Fibroblast of skin of back (primary cell): ENCODE measurements at regions not wholly inside any gene's neighbourhood (a gene's known extent, or its start where the extent isn't known, plus 50 kb on each side); places are given as distances from the start of the nearest gene placed in this dataset.

ENCODE experiments used
- DNase-seq: peaks from one replicate; pipeline ENCODE4 v3.0.0-alpha.2; 2013

DNA sequence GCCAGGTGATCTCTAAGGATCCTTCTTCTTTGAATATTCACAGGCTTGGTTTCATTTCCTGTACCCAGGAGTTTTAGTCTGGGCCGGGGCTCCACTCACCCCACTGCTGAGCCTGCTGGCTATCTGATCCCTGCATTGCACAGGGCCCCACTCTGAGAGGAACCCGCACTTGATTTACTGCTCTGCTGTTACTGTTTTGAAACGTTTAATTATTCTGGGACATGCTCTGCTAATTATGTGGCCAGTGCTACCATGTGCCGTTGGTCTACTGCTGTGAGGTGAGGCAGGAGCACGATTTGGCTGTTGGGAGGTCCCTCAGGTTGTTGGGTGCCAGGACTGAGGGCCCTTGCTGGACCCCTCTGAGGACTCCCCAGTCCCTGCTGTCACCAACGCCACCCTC, 108.7 kb upstream of the SIRPA start:
- no peak for DNase-seq

DNA sequence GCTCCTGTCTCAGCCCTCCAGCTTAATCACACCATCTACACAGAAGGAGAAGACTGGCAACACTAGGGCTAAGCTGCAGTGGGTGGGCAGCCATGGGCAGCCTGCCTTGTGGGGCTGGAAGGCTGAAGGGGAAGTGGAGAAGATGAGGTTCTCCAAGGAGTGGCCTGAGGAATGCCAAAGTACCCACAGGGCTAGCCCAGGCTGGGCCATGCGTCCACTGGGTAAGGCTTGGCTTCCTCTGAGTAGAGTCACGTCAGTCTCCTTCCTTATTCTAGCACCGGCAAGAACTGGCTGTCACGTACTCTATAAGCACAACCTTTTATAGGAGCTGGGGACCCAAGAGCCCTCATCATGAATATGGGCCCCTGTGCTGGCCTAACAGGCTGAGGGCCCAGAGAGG, 110.6 kb upstream of the SIRPA start:
- no peak for DNase-seq

DNA sequence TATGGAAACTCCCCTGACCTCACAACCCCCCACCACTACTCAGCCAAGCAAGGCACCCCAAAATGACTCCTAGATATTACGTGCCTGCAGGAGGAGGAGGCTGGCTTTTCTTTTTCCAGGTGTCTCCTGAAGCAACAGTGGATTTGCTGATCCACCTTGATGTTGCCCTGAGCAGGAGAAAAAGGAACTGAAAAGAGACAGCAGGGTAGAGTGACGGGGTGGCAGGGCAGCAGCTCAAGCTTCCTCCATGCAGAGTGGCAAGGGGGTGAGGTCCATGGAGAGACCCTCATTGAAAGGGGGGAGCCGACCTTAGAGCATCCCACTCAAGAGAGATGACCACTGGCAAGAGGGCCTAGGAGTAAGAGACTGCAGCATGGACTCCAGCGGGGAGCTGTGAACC, 112.0 kb upstream of the SIRPA start:
- DNase-seq, result no peak

DNA sequence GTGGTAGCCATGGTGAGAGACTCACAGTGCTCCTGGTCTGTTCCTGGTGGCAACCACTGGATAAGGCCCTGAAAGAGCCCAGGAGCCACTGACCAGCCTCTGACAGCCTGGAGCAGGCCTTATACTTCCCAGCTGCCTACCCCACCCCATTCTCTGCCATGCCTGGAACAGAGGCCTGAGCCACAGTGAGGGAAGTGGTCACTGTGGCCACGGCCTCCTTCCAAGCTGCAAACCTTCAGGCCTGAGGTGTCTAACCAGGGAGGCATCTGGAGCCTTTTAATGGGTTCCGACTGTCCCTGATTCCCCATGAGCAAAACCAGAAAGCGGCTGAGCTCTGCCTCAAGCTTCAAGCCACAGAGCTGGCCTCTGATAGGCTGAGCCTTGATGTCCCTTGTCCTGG, 113.0 kb upstream of the SIRPA start:
- no peak for DNase-seq

DNA sequence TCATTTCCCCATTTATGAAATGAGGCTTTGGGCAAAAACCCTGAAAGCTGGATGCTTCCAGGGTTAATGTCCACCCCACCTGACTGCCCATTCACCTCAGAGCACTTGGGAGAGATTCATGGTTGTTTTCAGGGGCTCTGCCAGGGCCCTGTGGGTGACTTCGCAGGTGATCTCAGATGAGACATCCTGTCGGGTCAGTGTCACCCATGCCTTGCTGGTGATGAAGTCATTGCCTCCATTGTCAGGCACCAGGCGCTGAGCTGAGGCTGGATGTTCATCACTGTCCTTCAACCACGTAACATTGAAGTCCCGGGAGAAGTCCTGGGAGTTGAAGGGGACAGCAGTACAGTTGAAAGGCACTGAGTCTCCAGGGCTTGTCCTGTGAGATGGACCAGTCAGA, 115.6 kb upstream of the SIRPA start:
- DNase-seq, result no peak

DNA sequence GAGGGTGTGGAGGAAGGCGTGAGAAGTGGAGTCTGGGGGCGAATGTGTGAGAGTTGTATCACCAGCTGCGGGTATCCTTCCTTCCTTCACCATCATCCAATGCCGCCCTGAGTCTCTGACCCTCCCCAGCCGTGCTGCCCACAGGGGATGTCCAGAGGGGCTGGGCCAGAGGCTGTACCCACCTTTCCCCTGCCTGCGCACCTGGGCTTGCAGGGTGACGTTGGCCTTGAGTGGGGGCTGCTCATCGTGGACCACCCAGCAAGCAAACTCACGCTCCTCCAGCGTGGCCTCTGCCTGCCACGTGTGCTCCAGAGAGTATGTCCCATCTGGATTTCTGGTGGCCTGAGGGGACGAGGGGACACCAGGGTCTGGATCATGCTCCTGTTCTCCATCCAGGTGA, 116.9 kb upstream of the SIRPA start:
- no peak for DNase-seq

DNA sequence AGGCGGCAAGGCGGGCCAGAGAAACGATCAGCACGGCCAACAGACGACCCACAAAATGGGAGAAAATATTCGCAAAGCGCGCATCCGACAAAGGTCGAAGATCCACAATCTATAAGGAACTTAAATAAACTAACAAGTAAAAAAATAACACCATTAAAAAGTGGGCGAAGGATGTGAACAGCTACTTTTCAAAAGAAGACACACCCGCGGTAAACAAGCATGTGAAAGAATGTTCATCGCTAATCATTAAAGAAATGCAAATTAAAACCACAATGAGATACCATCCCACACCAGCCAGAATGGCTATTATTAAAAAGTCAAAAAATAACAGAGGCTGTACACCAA, 117.8 kb upstream of the SIRPA start:
- no peak for DNase-seq

DNA sequence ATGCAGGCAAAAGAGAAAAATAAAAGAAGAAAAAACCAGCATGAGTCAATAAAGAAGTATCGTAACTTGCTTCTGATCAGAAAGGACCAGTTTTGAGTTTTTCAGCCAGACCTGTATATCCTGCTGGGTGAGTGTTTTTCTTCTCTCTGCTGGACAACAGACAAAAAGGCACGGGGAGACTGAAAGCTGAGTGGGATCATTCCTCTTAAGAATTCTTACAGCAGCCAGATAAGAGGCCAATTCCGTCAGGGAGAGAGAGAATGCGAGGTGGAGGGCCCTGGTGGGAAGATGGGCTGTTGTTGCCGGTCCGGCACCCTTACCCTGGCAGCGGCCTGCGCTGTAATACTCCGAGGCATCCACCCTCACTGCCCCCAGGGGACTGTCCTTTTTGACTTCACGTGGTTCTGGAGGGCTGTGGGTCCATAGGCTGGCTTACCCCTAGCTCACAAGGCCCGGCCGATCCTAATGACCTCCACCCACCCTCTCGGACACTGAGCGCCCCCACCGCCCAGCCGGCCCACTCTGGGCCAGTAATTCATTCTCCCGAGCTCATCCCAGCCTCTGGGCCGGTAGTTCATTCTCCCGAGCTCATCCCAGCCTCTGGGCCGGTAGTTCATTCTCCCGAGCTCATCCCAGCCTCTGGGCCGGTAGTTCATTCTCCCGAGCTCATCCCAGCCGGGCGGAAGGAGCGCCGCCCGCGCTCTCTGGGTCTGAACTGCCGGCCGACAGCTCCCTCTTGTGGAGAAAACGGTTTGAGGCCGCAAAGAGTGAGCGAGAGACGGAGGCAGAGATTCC, 118.3 kb upstream of the SIRPA start:
- peak; percentile 90 for DNase-seq

DNA sequence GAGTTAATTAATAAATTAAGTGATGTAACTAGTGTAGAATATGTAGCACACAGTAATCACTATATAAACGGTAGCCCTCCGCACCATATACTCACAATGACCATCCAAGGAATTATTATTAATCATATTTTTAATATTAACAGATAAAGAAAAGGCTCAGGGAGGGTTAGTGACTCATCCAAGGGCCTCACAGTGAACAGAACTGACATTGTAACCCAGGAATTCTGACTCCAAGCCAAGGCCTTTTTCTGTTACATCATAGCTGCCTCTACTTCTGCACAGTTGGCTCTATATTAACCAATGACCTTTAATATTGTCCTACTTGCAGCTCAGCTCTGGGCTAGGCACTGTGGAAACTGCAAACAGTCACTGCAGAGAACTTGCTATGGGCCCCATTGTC, 117.5 kb upstream of the SIRPG start:
- peak; percentile 45 for DNase-seq

DNA sequence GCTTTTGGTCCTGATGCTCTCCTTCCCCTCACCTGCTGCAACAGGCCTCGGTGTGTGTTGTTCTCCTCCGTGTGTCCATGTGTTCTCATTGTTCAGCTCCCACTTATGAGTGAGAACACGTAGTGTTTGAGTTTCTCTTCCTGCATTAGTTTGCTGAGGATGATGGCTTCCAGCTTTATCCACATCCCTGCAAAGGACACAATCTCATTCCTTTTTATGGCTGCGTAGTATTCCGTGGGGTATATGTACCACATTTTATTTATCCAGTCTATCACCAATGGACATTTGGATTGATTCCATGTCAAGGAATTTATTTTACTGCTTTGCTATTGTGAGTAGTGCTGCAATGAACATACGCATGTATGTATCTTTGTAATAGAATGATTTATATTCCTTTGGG, 116.9 kb upstream of the SIRPG start:
- no peak for DNase-seq

DNA sequence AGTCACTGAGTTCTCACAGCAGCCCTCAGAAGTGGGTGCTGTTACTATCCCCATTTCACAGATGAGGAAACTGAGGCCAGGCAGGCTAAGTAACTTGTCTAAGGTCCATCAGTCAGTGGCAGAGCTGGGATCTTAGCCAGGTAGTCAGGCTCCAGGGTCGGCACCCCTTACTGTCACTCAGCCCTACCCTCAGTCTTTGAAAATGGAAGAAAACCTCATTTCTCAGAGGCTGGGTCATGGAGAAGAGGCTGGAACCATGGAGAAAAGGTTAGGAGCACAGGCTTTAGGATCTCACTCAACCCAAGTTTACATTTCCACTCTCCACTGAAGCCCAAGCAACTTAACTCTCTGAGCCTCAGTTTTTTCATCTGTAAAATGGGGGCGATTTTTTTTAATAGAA, 116.2 kb upstream of the SIRPG start:
- no peak for DNase-seq

DNA sequence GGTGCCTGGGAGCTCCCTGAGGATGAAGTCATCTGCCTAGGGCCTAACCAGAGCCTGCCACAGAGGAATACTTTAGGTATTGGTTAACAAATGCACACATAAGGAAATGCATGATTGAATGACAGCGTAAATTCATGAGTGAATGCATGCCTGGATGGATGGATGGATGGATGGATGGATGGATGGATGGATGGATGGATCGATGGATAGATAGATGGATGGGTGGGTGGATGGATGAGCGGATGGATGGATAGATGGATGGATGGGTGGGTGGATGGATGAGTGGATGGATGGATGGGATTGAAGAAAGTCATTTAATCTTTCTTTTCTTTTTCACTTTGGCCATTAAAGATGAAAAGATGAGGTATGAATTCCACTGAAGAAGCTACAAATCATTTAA, 111.9 kb upstream of the SIRPG start:
- DNase-seq, result no peak

DNA sequence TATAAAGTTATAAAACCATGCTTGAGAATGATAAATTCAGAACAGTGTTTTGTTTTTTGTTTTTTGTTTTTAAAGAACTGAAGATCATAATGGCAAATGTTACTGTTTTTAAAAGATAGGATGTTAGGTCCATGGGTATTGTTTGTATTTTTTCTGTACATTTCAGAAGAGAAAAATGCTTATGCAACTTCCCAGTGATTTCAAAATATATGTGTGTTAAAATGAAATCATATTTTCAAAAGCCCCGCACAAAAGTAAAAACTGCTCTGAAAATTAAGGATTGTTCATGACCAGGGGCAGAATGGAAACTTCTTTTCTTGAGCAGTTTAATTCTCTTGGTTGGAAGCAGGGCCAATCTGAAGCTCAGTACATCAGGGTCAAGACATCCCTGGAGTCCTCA, 109.2 kb upstream of the SIRPG start:
- no peak for DNase-seq

DNA sequence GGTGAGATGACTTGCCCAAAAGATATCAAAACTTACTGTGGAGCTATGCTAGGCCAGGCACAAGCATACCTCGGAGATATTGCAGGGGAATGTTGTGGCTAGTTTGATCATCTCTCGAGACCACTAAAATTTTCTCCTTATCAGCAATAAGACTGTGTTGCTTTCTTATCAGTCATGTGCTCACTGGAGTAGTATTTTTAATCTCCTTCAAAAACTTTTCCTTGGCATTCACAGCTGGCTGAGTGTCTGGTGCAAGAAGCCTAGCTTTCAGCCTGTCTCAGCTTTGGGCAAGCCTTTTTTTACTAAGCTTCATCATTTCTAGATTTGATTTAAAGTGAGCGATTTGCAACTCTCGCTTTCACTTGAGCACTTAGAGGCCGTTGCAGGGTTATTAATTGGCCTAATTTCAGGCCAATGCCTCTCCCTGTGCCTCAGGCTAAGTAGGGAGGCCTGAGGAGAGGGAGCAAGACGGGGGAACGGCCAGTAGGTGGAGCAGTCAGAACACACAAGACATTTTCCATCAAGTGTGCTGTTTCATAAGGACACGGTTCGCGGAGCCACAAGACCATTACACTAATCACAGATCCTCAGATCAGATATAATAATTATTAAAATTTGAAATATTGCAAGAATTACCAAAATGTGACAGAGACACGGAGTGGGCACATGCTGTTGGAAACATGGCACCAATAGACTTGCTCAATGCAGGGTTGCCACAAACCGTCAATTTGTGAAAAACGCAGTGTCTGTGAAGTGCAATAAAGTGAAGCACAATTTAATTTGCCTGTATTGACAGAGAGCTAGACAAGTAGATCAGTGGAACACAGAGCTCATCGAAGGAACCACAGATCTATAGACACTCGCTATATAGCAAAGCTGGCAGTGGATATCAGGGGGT, 106.8 kb upstream of the SIRPG start:
- DNase-seq, result peak; percentile 72

DNA sequence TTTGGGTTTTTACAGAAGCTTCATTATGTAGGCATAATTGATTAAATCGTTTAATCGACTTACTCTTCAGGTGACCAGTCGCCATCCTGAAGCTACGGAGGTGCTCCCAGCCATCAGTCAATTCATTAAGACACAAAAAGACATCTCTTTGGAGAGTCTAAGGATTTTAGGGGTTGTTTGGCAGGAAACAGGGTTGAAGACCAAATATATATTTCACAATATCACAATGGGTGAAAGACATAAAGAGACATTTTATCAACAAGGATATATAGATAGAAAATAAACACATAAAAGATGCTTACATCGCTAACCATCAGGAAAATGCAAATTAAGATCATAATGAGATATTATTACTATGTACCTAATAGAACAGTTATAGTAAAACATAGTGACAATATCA, 104.0 kb upstream of the SIRPG start:
- DNase-seq, result no peak

DNA sequence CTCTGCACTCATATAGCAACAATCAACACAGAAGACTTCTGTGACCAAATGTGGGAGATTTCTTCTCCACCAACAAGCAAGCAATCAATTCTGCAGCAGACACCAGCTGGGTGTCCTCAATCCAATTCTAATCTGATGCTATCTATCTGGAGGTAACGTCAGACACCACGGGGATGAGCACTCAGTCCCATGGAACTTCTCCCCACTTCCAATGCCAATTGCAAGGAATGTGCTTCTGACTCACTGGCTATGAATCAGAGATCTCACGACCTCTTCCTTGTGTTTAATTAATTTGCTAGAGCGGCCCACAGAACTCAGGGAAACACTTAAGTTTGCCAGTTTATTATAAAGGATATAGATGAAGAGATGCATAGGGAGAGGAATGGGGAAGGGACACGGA, 103.5 kb upstream of the SIRPG start:
- DNase-seq, result peak; percentile 72

DNA sequence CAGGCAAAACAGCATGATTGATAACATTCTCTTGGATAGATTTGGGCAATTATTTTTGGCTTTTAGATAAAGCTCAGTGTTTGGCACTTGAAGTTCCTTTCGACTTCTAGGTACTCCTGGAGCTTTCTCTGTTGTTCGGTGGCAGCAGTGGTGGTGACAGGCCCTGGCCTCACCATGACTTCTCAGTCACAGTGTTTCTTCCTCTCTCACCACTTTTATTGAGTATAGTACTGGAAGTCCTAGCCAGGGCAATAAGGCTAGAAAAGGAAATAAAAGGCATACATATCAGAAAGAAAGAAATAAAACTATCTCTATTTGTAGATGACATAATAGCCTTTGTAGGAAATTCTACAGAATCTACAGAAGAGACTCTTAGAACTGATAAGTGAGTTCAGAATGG, 101.2 kb upstream of the SIRPG start:
- DNase-seq, result no peak

DNA sequence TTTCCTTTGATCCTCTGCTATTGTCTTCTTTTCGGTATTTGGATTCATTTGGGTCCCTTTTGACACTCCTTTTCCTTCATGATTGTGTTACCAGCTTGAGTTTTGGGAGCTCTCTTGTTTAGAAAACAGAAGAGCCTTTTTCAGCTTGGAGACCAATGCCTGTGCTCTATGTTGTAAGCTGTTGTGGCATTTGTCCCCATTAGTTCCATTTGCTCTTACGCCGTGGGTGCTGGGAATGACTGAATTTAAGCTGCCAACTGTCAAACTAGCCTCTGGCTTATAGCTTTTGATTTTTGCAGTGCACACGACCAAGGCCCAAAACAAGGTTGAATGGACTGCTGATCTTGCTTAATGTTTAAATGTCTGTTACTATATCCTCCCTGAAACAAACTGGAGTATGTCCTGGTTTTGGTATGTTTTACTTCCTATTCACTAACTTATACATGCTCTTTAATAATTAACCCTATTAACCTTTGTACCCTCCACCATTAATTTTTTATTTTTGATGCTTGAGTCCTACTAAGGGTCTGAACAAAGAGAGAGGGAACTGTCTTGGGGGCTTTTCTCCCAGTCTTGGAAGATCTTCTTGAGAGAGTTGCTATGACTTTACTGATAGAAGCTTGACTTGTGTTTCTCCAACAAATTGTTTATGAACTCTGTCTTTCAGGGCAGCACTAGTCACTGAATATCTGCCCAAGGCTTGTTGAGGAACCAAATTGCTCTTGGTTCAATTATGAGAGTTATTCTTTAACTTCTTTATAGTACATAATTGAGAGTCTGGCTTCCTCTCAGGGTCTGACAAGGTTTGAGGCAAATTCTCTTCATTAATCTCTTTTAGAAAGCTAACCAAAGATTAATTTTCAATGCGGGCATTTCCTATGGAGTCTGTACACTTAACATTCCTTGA, 100.3 kb upstream of the SIRPG start:
- DNase-seq, result no peak

DNA sequence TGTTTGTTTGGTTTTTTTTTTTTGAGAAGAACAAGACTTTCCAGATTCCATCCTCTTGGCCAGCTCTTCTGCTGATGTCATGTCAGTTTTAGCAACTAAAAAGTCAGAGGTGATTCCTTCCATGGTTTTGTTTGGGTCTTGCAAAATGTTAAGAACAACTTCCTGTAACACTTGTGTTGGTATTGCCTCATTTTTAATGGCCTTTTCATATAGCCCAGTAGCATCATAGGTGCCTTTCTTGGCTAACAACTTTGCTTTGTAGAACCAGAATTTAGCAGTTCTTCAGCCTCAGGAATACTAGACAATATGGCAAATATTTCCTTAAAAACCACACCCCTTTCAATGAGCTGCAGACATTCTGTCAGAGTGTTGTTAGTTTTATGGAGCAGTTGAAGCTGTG, 99.5 kb upstream of the SIRPG start:
- no peak for DNase-seq

DNA sequence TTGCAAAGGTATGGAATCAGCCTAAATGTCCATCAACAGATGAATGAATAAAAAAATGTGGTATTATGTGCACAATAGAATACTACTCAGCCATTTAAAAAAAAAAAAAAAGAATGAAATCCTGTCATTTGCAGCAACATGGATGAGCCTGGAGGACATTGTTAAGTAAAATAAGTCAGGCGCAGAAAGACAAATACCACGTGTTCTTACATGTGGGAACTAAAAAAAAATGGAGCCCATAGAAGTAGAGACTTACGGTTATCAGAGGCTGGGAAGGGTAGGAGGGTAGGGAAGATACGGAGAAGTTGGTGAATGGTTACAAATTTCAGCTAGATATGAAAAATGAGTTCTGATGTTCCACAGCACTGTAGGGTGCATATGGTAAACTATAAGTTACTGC, 97.2 kb upstream of the SIRPG start:
- DNase-seq, result no peak

DNA sequence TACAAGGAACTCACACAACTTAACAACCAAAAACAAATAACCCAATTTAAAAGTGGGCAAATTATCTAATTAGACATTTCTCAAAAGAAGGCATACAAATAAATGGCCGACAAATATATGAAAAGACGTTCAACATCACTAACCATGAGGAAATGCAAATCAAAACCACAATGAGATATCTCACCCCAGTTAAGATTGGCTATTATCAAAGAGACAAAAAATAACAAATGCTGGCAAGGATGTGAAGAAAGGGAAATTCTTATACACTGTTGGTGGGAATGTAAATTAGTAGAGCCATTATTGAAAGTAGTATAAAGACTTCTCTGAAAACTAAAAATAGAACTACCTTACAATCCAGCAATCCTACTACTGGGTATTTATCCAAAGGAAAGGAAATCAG, 96.7 kb upstream of the SIRPG start:
- no peak for DNase-seq

DNA sequence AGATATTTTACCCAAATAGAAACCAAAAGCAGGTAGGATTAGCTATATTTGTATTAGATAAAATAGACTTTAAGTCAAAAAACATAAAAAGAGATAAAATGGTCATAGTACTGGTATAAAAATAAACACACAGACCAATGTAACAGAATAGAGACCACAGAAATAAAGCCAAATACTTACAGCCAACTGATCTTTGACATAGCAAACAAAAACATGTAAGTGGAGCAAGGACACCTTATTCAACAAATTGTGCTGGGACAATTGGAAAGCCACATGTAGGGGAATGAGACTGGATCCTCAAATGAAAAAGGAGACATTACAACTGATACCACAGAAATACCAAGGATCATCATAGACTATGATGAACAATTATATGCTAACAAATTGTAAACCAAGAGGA, 94.5 kb upstream of the SIRPG start:
- no peak for DNase-seq

DNA sequence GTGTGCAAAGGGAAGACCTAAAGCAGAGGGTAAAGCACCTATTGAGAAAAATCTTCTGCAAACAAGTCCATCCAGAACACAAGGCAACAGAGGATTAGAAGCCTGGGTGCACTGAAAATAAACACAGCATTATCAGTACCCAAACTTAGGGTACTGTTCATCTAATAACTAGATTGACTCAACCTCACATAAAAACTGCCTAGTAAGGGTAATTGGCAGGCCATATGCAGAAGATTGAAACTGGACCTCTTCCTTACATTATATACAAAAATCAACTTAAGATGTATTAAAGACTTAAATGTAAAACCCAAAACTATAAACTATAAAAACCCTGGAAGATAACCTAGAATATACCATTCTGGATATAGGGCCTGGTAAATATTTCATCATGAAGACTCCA, 91.2 kb upstream of the SIRPG start:
- DNase-seq, result no peak
